GM10248 (cell line): ENCODE measurements at regions not wholly inside any gene's neighbourhood (a gene's known extent, or its start where the extent isn't known, plus 50 kb on each side); places are given as distances from the start of the nearest gene placed in this dataset.

Source experiments
- CTCF ChIA-PET: fragments of 300-600 bp; sonication (Branson Sonifier 250); formaldehyde crosslinking; extraction: SDS; loops from one replicate; lab custom pipeline; 2021; ENCODE audit warnings: antibody characterized with exemption; lab: Yijun Ruan, JAX
- POLR2A ChIA-PET: fragments of 350-650 bp; sonication (Branson Sonifier 250); formaldehyde crosslinking; extraction: SDS; loops from one replicate; lab custom pipeline; 2020; ENCODE audit warnings: antibody characterized with exemption; lab: Yijun Ruan, JAX
- DNase-seq: peaks from one replicate; pipeline ENCODE4 v3.0.0; 2012; ENCODE audit errors: extremely low spot score
- CTCF ChIP-seq: IDR thresholded peaks from 2 replicates; pipeline ENCODE4 v1.5.1; 2012; ENCODE audit warnings: mild to moderate bottlenecking, low read depth; ENCODE audit errors: extremely low read depth, missing control alignments, control extremely low read depth

GRCh38 chr7:132072873-132073272, 503.4 kb downstream of the PLXNA4 start:
- POLR2A ChIA-PET: no interaction called here
- no peak for DNase-seq
- CTCF ChIA-PET: no interaction called here
- no peak for TF ChIP-seq CTCF

GRCh38 chr7:132072165-132072564, 504.1 kb downstream of the PLXNA4 start:
- no peak for TF ChIP-seq CTCF
- DNase-seq: no peak
- CTCF ChIA-PET: no interaction called here
- POLR2A ChIA-PET: no interaction called here

- no peak for TF ChIP-seq CTCF
- DNase-seq: no peak
- ChIA-PET POLR2A (no interaction called here), CTCF (interaction anchor here (1.2 kb wide), 1 partner anchor 12 kb away, joined by 4 read pairs; no protein-coding TSS in a partner anchor)
Measured at GRCh38 chr7:132069306-132069705, 507.0 kb downstream of the PLXNA4 start.

DNA sequence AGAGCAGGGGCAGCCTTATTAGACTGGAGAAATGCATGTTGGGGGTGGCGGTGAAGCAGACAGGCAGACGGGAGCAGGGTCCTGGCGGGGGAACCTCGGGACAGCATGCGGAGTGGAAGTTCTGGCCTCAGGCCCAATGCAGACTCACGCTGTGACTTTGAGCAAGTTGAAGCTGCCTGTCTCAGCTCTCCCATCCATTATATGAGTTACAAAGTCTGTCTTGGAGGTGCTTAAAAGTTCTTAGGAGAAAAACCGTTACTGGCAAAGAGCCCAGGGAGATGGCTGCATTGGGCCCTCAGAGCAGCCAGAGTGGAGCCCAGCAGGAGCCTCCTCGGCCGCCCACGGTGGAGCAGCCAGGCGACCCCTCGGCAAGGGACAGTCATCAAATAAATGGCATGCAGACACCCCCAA, 509.5 kb downstream of the PLXNA4 start:
- CTCF ChIA-PET: interaction anchor here (1.1 kb wide), 1 partner anchor 12 kb away, joined by 3 read pairs; no protein-coding TSS in a partner anchor
- no peak for TF ChIP-seq CTCF
- POLR2A ChIA-PET: no interaction called here
- no peak for DNase-seq

DNA sequence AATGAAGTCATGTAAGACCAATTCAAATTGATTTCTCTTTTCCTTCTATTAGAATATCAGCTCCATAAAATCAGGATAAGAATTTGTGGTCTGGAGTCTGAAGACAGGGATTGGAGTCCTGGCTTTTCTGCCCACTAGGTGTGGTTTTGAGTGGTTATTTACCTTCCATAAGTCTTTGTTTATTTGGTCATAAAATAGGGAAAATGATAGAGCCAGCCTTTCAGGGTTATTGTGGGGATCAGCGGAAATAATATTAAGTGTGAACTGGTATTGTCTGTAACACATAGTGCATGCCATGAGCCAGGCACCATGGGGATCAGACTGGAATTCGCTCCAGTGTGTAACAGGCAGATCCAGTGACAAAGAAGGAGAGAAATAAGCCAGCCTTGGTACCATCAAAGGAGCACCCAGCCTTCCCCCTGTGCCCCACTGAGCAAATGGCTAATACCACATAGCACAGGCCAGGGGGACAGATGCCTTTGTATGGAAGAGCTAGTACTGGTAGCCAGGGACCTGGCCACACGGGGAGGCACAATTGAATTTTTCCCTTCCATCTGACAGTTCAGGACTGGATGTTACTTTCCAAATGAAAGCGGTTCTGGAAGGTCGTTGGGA, 509.7 kb upstream of the PODXL start:
- TF ChIP-seq CTCF: no peak
- ChIA-PET POLR2A (no interaction called here), CTCF (no interaction called here)
- DNase-seq: no peak

DNA sequence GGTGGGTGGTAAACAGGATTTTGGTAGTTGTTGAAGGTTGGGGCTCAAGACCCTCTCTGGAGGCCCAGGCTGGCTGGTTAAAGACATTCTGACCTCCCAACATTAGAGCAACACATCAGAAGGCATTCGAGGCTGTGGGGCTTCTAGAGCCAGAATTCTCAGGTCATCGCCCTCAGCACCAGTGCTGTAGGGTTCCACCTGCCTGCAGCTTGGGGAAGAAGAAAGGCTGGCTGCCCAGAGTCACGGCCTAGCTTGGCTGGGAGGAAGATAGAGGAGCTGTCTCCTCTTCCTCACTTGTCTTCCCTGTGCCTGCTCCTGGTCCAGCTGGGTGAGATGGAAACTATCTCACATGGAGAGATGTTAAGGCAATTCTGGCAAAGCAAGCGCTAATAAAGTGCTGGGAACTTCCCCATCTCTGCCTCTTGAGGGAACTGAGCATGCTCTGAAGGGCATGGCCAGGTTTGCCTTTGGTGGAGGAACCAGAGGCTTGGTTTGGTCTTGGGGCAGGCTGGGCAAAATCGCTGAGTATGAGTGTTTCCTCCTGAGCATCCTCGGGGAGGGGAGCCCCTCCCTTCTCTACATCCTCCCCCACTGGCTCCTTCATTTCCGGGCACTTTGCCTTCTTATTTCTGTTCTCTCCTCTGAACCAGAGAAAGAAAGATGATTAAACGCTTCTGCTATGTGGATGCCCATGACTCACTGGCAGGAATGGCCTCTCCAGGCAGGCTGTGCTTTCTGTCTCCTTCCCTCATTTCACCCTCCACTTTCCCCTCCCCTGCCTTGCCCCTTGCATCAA, 509.0 kb upstream of the PODXL start:
- TF ChIP-seq CTCF: no peak
- ChIA-PET CTCF (no interaction called here), POLR2A (no interaction called here)
- DNase-seq: no peak
